GM12891 (cell line): ENCODE measurements at regions not wholly inside any gene's neighbourhood (a gene's known extent, or its start where the extent isn't known, plus 50 kb on each side); places are given as distances from the start of the nearest gene placed in this dataset.

Experiments used
- PAX5 ChIP-seq: IDR thresholded peaks from 2 replicates; pipeline ENCODE4 v1.6.1; 2011; ENCODE audit warnings: low read length, moderate library complexity, mild to moderate bottlenecking; ENCODE audit not compliant: insufficient read depth, severe bottlenecking
- POLR2A ChIP-seq: IDR thresholded peaks from 2 replicates; pipeline ENCODE4 v1.6.1; 2011; ENCODE audit warnings: low read depth, low read length, control low read depth
- POLR2AphosphoS5 ChIP-seq: IDR thresholded peaks from 2 replicates; pipeline ENCODE4 v1.6.1; 2011; ENCODE audit warnings: low read depth, low read length, control low read depth
- POU2F2 ChIP-seq: IDR thresholded peaks from 2 replicates; pipeline ENCODE4 v1.6.1; 2011; ENCODE audit warnings: low read depth, mild to moderate bottlenecking, control low read depth, low read length, moderate library complexity
- SPI1 ChIP-seq: IDR thresholded peaks from 2 replicates; pipeline ENCODE4 v1.6.1; 2011; ENCODE audit warnings: low read depth, low read length, control low read depth
- TAF1 ChIP-seq: IDR thresholded peaks from 2 replicates; pipeline ENCODE4 v1.6.1; 2011; ENCODE audit warnings: low read depth, low read length, control low read depth

DNA sequence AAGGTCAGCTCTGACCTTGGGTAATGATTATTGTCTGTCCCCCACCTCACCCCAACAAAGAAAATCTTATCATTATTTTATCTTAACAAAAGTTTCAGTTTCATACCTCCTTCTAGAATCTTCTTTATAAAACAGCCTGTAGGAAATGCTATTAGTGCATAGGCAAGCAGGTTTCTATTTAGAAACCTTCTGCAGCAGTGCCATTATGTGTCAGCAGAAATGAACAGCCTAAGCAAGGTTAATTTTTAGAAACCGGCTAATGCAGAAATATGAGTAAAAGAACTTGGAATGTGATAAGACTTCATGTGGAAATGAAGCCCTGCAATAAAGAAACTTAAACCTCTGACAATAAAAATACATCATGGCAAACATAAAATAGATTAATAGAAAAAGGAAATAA is 814.4 kb downstream of the FSCB start:
- TF ChIP-seq POLR2A = no peak
- TF ChIP-seq SPI1 = no peak
- TF ChIP-seq POLR2AphosphoS5 = no peak
- no peak for TF ChIP-seq TAF1
- no peak for TF ChIP-seq POU2F2
- no peak for TF ChIP-seq PAX5
